Panc1 (cell line): ENCODE measurements at regions not wholly inside any gene's neighbourhood (a gene's known extent, or its start where the extent isn't known, plus 50 kb on each side); places are given as distances from the start of the nearest gene placed in this dataset.

Experiments used
- ATAC-seq: fragments of 200-7000 bp; cut with Tn5 transposase; 2 replicates; pipeline ENCODE4 v1.9.1; 2020; ENCODE audit warnings: mild to moderate bottlenecking, moderate library complexity
- BruUV-seq: library from RNA; stranded (reverse); fragments of 400-500 nt; replicated peaks from 2 replicates; lab custom pipeline; 2021; lab: Mats Ljungman, UMichigan
- CTCF ChIA-PET: fragments of 300-600 bp; sonication (Branson Sonifier 250); formaldehyde crosslinking; loops from one replicate; lab custom pipeline; 2022; ENCODE audit warnings: antibody characterized with exemption; lab: Charles Lee
- POLR2A ChIA-PET: fragments of 300-600 bp; sonication (Branson Sonifier 250); formaldehyde crosslinking; loops from one replicate; lab custom pipeline; 2022; ENCODE audit warnings: antibody characterized with exemption; lab: Charles Lee
- DNase-seq: peaks from one replicate; pipeline ENCODE4 v3.0.0-alpha.2; 2010; ENCODE audit warnings: low read depth, low spot score
- H3K27ac ChIP-seq: 2 replicates; pipeline ENCODE4 v1.5.1; 2011; ENCODE audit warnings: mild to moderate bottlenecking, low read length, inconsistent platforms
- H3K27me3 ChIP-seq: fragments of 200-500 bp; sonication (Bioruptor generic); 2 replicates; pipeline ENCODE4 v1.6.0; 2014; ENCODE audit warnings: low read length, inconsistent platforms; ENCODE audit not compliant: control insufficient read depth, insufficient read depth
- H3K36me3 ChIP-seq: fragments of 200-500 bp; sonication (Bioruptor generic); 2 replicates; pipeline ENCODE4 v1.5.1; 2014; ENCODE audit warnings: inconsistent platforms, mild to moderate bottlenecking, low read length, moderate library complexity; ENCODE audit not compliant: control insufficient read depth, insufficient read depth
- H3K4me1 ChIP-seq: 2 replicates; pipeline ENCODE4 v1.5.1; 2011; ENCODE audit warnings: inconsistent platforms, mild to moderate bottlenecking, low read length, moderate library complexity; ENCODE audit not compliant: control insufficient read depth, insufficient read depth
- H3K4me3 ChIP-seq, 2 experiments: 2 replicates each; pipeline ENCODE4 v1.5.1; 2011 to 2012; ENCODE audit warnings: low read depth in 2 of 2, low read length in 2 of 2, mild to moderate bottlenecking in 2 of 2, inconsistent platforms in 1 of 2, moderate library complexity in 1 of 2
- H3K9me3 ChIP-seq: fragments of 200-500 bp; sonication (Bioruptor generic); 2 replicates; pipeline ENCODE4 v1.5.1; 2014; ENCODE audit warnings: low read depth, mild to moderate bottlenecking, inconsistent platforms, low read length, moderate library complexity; ENCODE audit not compliant: control insufficient read depth, insufficient read depth
- POLR2AphosphoS5 ChIP-seq: IDR thresholded peaks from 2 replicates; pipeline ENCODE4 v1.6.1; 2012; ENCODE audit warnings: mild to moderate bottlenecking, low read depth, low read length, moderate library complexity
- REST ChIP-seq, 2 experiments: IDR thresholded peaks; 2 replicates each; pipeline ENCODE4 v1.6.1; 2011 to 2012; ENCODE audit warnings: low read depth in 2 of 2, control low read depth in 1 of 2, low read length in 1 of 2, mild to moderate bottlenecking in 1 of 2, moderate library complexity in 1 of 2; ENCODE audit not compliant: insufficient read depth in 1 of 2
- SIN3A ChIP-seq: IDR thresholded peaks from 2 replicates; pipeline ENCODE4 v1.6.1; 2012; ENCODE audit warnings: low read depth, mild to moderate bottlenecking, low read length, moderate library complexity, borderline replicate concordance; ENCODE audit not compliant: insufficient read depth
- TCF7L2 ChIP-seq: IDR thresholded peaks from 2 replicates; pipeline ENCODE4 v1.6.1; 2011; ENCODE audit warnings: mild to moderate bottlenecking, low read depth, low read length, inconsistent platforms
- in situ Hi-C: cut with HindIII; loops from 2 replicates; pipeline ENCODE4 v1.10.0; 2016; ENCODE audit warnings: low sequenced_read_pairs, low pct_unique_long_range_greater_than_20kb
- intact Hi-C: fragments of 100-400 bp; cut with micrococcal nuclease; formaldehyde crosslinking; loops from one replicate; pipeline ENCODE4 v1.10.0; 2022; ENCODE audit not compliant: unreplicated experiment
- TF ChIP-seq, protein P1 (sequence below): fragments of 450-650 bp; IDR thresholded peaks from 2 replicates; pipeline ENCODE4 v1.5.1; 2017; ENCODE audit warnings: mild to moderate bottlenecking

GRCh38 chr5:28117273-28117672 is 1078.9 kb upstream of the CDH9 start:
- ChIA-PET CTCF (no interaction called here), POLR2A (no interaction called here)
- no peak overlapping the region for H3K4me3 ChIP-seq
- 0 out of 2 replicates have a peak, but pooled peaks cover 3% of the 10 kb centered on the region for H3K9me3 ChIP-seq
- intact Hi-C loops (no loop called here), in situ Hi-C loops (no loop called here)
- H3K36me3 ChIP-seq, result no peaks in the 10 kb centered on the region
- no TSS peak for BruUV-seq
- TF ChIP-seq, protein P1, sequence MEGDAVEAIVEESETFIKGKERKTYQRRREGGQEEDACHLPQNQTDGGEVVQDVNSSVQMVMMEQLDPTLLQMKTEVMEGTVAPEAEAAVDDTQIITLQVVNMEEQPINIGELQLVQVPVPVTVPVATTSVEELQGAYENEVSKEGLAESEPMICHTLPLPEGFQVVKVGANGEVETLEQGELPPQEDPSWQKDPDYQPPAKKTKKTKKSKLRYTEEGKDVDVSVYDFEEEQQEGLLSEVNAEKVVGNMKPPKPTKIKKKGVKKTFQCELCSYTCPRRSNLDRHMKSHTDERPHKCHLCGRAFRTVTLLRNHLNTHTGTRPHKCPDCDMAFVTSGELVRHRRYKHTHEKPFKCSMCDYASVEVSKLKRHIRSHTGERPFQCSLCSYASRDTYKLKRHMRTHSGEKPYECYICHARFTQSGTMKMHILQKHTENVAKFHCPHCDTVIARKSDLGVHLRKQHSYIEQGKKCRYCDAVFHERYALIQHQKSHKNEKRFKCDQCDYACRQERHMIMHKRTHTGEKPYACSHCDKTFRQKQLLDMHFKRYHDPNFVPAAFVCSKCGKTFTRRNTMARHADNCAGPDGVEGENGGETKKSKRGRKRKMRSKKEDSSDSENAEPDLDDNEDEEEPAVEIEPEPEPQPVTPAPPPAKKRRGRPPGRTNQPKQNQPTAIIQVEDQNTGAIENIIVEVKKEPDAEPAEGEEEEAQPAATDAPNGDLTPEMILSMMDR, result no peak
- TF ChIP-seq TCF7L2, result no peak
- TF ChIP-seq REST (IDR thresholded peaks at IDR 0.05; ENCODE audit: insufficient read depth in 1 of 2, low read depth in 2 of 2, low read length in 1 of 2), result no peak
- TF ChIP-seq POLR2AphosphoS5, result no peak
- TF ChIP-seq SIN3A, result no peak
- no peak overlapping the region for H3K27ac ChIP-seq
- ATAC-seq (no peak), DNase-seq (no peak)
- H3K27me3 ChIP-seq, result no peaks in the 10 kb centered on the region
- no peaks in the 10 kb centered on the region for H3K4me1 ChIP-seq

- TF ChIP-seq TCF7L2 (no peak), REST (IDR thresholded peaks at IDR 0.05; ENCODE audit: insufficient read depth in 1 of 2, low read depth in 2 of 2, low read length in 1 of 2) (no peak), POLR2AphosphoS5 (no peak), SIN3A (no peak)
- TF ChIP-seq, protein P1, result no peak
- in situ Hi-C loops, result no loop called here
Measured at GRCh38 chr5:28110781-28111180, 1072.4 kb upstream of the CDH9 start.

More at GRCh38 chr5:28110781-28111180, 1072.4 kb upstream of the CDH9 start:
- POLR2A ChIA-PET, result no interaction called here
- H3K4me3 ChIP-seq, result no peak overlapping the region
- H3K9me3 ChIP-seq, result no peaks in the 10 kb centered on the region
- no peak for ATAC-seq
- H3K36me3 ChIP-seq, result no peaks in the 10 kb centered on the region
- H3K27ac ChIP-seq, result no peak overlapping the region
- no peak for DNase-seq
- no peaks in the 10 kb centered on the region for H3K27me3 ChIP-seq
- BruUV-seq, result no TSS peak
- CTCF ChIA-PET, result no interaction called here
- intact Hi-C loops, result no loop called here
- H3K4me1 ChIP-seq, result no peaks in the 10 kb centered on the region
